NOMO-1 treated with DMSO at 0.1 percent for 48 hours (cell line): ENCODE measurements at regions not wholly inside any gene's neighbourhood (a gene's known extent, or its start where the extent isn't known, plus 50 kb on each side); places are given as distances from the start of the nearest gene placed in this dataset.

Source experiments
- DNase-seq: peaks from one replicate; lab custom pipeline; 2025; ENCODE audit not compliant: unreplicated experiment; lab: John Stamatoyannopoulos, UW

DNA sequence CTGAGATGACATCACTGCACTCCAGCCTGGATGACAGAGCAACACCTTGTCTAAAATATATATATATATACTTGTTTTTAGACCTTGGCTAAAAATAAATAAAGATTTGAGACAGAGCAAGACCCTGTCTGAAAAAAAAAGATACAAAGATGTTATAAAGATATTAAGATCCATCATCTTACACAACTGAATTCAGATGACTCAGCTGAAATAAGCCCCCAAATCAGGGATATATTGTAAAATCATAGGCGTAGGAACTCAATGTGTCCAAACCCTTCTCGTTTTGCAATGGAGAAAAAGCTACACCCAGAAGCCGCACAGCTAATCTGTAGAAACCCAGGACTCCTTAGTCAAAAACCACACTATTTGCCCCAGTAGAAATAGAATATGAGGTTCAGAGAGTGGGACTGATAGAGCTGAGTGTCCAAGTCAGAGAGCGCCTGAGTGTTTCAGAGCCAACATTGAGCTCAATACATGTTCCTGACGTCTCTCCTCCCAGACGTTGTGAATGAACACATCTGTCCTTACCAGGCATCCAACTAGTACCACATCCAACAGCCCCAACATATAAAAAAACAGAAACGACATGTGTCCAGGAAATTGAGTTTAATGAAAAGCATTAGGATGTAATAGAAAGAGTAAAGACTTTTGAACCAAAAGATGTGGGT, 207.9 kb upstream of the BLID start:
- DNase-seq = no peak

DNA sequence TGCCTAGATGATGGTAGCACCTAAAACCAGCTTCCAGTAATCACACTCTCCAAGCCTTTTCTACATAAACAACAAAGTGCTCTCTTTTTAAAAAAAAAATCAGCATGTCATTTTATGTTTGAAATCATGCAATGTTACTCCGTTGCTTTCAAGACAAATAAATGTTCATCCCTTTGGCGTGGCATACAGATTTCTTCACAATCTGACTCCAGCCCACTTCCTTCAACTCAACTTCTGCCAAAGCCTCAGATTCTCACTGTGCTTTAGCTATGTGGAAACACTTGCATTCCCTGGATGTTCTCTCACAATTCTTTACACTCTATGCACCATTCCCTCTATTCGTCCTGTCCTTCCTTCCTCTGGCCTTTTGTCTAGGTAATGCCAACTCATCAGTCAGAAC, 206.3 kb upstream of the BLID start:
- DNase-seq = peak; percentile 24

DNA sequence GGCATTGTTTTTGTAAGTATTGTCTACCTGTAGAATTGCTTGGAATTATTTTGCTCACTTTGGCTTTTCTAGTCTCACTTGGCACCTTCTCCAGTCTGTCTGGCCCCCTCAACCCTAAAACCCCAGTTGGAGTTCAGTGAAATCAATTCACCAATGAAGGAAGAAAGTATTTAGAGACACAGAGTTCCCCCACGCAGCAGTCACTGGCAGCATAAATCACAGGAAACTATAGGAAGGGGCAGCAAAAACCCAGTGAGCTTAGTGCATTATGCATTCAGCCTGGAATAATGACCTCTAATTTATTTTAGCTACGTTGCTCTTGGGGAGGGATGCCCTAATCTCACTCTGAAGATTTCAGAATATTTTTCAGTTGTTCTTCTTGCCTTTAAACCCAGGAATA, 204.7 kb upstream of the BLID start:
- DNase-seq = no peak

DNA sequence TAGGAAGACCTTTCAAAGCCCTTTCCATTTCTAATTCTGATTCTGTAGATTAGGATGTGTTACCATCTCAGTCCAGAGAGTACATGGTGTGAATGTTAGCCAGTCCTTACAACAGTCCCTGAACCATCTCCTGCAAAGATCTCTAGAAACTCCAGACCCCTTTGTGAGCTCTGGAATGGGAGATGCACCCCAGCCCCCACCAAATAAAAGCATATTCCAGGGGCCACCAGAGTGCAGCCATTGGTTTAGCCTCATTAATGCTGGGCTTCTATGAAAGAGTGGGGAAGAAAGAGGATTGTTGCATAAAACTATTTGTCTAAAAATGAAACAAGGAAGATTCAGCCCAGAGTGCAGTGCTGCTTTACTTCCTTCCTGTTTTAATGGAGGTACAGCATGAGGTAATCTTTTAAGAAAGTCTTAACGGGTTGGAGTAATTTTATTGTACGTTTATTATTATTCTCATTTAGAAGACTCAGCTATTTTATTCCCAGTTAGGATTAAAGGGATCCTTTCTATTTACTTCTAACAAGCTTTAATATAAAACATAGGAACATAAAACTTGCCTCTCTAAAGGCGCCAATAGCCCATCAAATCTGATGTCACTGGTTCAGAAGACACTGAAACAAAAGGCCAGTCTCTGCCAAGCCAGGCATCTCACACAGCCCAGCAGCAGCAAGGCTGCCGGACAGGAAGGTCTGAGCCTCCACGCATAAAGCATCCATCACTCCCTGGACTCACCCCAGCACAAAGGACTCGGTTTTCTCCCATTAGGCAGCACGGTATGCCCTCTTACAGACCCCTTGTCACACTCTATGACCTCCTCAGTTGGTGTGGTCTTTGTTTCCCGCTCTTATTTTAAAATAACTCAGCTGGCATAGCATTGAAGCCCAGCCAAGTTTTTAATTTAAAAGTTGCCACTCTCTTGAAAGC, 203.9 kb upstream of the BLID start:
- DNase-seq = peak; percentile 58

DNA sequence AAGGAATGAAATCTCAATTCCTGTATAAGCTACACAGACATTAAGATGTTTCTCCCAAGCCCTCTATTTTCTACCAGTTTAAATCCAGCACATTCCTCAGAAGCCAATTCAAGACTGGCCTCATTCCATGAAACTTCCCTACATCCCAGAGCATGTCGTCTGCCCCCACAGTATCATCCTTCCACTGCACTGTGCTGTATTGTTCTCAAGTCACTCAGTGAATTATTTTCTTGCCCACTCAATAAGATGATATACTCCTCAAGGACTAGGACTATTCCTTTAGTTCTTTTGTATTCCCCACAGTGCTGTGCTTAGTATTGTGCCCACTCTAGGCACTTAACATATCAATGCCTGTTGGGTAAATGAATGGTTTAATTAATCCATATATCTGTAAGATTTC, 203.1 kb upstream of the BLID start:
- DNase-seq = no peak

DNA sequence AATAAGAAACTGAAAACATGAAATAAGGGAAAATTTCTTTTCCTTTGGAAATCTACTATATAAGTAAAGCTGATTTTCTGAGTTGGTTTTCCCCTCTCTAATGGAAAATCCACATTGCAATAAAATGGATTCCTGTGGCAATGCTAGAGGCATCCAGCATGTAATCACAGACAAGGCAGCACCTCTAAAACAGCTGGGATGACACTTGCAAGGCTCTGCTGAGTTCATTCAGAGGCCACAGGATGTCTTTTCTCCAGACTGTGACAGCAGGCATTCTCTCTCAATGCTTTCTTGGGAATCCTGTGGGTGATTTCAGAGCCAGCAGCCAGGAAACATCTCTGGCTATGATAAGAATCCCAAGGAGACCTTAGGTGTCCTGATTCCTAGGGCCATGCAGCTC, 201.3 kb upstream of the BLID start:
- no peak for DNase-seq

DNA sequence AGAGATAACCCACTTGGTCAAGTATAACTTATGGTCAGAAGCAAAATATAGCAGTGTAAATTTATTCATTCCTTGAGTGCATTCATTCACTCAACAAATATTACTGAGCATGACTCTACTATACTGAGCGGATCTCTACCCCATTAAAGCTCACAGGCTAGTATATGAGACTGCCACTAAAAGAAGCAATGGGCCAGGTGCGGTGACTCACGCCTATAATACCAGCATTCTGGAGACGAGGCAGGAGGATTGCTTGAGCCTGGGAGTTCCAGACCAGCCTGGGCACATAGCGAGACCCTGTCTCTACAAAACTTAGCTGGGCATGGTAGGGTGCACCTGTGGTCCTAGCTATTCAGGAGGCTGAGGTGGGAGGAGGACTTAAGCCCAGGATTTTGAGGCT, 197.6 kb upstream of the BLID start:
- DNase-seq = no peak

DNA sequence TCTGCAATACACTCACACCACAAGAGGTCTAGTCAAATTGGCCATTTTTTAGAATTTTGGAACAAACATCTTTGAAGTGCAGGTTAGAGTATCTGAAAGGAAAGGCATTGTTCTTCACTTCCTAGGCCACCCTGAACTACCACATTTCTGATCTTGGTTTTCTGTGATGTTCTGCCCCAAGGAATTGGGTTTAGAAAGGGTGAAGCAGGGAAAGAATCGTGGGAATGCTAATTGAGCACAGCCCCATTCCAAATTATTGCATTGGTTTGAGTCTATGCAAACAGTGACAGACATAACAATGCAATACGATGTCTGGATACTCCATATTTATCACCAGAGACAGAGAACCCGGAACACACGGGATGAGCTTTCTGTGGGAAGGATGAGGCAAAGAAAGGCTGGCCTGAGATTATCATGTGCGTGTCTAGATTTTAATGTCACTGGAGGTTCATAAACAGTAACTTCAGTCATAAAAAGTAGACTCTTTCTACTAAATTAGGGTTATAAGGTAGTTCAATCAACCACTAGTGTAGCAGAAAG, 195.3 kb upstream of the BLID start:
- no peak for DNase-seq

DNA sequence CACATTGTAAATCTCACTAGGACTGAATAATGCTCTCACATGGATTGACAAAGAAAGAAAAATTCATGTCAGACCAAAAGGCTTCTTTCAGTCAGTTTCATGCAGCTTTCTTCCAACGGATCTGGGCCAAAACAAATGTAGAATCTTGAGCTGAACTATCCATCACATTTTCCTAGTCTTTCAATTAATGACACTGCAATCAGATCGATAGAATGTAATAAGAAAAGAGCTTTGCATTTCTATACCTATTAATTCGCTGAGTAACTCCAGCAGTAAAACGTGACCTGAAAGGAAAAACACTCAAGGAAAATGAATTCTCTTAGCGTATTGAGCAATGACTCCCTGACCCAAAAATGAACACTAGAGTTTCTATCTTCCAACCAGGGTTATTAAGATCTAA, 194.8 kb upstream of the BLID start:
- DNase-seq = no peak

DNA sequence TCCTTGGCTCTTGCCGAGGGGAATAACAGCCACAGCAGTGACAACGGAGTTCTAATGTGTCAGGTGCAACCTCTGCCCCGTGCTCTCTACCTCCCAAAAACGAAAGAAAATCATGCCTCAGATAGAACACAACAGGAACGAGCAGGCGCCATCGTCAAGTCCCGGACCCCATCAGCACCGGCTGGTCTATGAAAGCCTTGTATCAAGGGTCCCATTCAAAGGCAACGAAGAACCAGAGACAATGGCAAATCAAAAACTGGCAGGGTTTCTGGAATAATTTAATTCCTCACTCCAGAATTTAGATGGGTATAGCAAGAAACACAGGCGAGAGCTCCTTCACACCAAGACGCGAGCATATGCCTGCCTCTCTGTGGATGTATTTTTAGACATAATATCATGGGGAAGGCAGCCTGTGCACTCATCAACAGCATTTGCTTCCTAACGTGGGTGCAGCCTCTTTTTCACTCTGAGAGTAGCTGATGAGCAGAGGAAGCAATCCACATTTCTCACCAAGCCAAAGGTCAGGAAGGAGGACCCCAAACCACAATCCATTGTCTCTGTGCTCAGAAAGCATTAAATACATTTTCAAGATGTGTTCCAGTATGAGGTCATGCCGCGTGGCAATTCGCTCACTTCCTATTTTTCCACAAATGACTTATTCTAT, 193.4 kb upstream of the BLID start:
- peak; percentile 3 for DNase-seq

DNA sequence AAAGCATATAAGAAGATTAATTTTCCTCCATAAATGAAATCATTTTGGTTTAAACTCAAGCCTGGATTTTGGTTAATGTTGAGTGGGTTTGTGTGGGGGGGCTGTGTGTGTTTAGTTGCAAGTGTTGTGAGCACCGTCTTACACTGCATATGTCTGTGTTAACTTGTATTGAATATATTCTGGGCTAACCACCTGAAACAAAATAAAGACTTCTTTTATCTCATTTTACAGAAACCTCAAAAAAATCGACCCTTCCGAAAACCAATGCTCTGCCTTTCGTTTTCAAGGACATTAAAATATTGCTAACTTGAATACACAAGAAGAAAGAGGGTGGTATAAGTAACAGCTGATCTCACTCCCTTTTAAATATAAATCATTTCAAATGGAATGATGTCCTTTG, 192.2 kb upstream of the BLID start:
- DNase-seq = no peak

DNA sequence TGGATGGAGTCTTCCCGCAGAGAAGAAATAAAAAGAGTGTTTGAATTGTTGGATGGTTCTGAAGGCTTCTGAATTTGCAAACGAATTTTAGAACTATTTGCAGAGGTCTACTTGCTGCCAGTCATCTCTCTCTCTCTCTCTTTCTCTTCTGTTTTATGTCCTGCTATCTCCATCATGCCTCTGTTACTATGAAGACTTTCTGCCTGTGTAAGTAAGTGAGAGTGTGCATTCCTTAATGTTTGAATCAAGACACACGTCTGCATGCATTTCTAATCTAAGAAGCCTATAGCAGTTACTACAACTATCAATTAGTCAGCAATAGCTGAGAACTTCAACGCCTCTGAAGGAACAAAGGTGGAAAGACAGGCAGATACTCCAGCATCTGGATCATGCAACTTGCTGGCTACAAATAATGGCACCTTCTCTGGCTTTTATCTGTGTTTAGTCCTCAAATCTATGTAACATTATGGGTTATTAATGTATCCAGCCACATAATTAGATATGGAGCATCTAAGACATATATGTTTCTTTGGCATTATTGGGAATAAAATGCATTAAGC, 191.5 kb upstream of the BLID start:
- no peak for DNase-seq

DNA sequence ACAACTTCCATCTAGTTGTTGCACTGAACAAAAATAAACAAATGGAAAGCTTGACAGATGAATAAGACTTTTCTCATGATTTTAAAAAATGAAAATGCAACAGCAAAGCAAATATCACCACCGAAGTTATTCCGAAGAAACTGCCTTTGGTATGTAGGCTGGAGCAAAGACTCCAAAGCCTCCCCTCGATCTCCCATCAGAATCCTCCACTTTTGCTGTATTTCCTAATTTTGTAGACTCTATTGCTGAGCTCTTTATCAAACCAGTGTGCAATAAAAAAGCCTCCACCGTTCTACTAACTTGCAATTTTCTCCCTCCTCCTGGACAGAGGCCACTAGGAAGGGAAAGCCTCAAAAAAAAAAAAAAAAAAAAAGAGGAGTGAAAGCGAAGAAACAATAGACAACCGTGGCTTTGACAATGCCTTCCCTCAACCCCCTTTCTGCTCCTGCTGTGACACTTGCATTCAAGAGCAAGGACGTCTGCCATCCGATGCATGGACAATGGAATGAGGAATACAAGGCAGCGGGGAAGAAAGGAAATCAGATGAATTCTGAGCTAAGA, 190.9 kb upstream of the BLID start:
- no peak for DNase-seq

DNA sequence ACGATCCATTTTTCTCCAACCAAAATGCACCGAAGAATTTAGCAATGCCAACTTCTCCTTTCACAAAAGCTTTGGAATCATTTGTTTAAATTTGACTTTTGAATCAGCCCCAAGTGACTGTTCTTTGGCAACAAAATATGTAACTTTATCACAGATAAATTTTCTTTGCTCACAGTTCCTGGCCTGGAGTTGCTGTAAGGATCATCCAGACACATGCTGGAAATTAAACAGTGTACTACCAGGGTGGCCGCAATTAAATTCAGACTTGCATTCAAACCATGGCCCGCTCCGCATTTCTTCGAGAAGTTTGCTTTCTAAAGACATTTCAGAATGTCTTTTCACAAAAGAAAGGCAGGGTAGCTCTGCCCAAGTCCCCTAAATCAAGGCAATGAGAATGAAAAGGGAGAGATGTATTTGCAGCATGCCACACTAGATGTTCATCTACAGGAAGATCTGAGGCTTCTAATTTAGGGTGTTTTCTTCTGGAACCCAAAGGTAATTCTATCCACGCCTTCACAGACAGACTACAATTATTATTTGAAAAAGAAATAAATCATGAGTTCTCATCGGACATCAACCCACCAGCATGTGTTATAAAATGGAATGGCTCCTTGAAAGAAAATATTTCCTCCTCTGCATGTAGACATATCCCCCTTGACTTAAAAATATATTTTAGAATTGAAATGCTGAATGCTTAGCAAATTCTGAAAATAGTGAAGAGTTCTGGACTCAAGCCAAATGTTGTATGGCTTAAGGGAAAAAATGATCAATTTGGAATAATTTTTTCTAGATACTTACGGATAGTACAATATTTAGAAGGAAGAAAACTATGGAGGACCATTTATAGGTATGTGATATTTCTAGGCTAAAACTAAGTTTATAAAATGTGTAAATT, 189.7 kb upstream of the BLID start:
- DNase-seq = no peak

DNA sequence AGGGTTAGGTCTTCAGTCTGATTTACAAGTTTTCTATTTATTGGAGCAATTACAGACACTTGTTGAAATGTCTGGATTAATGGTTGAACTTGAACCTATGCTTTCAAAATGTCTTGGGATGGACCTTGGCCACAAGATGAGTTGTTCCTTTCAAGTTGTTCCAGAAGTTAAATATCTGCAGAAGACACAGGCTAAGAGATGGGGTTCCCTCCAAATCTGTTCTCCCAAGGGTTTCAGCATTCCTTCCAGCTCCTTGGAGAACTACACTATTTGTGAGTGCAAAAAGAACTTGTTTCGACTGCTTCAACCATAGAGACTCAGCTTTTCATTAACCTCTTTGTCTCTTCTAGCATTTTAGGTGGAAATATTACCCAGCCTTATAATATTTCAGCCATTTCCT, 189.0 kb upstream of the BLID start:
- DNase-seq = no peak

DNA sequence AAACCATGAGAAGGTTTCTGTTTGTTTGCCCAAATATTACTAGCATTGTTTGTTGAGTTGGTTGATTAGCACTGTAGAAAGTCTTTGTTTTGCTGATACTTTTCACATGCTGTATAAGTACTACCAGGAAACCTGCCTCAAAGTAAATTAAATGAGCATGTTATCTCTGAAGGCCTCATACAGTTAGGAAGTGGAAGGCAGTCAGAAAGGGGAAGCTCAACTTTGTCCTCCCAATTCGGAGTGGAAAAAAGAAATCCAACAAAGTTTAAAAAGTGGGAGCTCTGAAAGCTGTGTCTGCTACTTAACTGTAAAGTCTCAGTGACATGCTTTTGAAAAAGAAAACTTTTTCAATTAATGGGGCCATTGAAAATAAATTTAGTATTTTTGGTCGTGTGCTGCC, 188.3 kb upstream of the BLID start:
- peak; percentile 3 for DNase-seq

DNA sequence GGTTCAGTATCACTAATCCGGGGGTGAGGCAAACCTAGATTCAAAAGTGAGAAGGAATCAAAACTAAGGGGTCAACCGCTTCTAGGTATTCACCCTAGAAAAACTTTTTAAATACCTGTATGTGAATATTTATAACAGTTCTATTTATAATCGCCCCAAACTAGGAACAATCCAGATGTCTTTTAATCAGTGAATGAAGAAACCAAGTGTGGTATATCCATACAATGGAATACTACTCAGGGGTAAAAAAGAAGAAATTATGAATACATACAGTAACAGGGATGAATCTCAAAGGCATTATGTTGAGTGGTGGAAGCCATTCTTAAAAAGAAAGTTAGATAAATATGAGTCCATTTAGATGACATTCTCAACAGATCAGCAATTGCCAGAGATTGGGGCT, 178.0 kb upstream of the BLID start:
- DNase-seq = no peak

DNA sequence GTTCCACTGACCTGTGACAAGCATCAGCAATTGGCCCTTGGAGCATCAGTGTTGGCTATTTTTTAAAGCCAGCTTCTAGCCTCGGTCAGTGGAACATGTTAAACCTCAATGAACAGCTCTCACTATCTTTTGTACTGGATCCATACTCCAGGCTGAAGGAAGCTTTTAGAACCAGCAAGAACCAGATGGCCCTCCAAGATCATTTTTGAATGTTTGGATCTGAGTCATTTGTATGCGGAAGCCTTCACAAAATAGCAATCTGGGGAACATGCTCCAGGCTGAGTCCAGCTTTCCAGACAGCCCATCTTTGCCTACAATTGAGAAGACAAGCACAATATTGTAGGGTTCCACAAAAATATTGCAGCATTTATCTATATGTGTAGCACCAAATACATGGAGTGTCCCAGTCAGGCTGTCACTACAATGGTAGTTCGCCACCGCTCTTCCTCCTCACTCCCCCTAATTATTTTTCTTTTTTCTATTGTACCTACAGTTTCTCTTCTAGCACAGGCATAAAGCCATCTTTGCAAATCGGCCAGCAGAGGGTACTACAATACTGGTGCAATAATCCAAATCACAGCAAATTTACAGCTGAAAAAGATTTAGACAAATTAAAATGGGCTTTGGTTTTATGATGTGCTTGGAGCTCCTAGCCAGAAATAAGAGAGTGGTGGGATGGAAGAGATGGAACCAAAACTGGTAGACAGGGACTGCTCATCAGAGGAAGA, 177.4 kb upstream of the BLID start:
- peak; percentile 3 for DNase-seq

DNA sequence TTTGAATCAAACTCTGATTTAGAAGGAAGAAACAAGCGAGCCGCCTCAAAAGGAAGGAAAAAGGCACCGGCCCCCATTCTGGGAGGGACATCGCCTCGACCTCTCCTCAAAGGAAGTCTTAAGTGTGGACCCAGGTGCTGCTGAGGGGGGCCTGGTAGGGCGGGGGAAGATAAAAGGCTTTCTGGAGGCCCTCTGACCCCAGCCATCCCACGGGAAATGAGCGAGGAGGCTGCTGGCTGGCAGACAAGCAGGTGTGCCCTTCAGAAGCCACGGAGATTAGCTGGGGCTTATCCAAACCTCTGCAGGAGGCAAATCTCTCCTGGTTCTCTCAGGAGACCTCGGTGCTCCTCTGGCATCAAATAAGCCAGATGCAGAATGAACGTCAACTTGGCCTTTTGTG, 171.4 kb upstream of the BLID start:
- no peak for DNase-seq
